Neutrophil (primary cell): ENCODE measurements at regions not wholly inside any gene's neighbourhood (a gene's known extent, or its start where the extent isn't known, plus 50 kb on each side); places are given as distances from the start of the nearest gene placed in this dataset.

Experiments
- H3K27ac ChIP-seq: fragments of 200-600 bp; sonication (generic); 2 replicates; pipeline ENCODE4 v1.5.1; 2016; ENCODE audit warnings: mild to moderate bottlenecking, moderate library complexity
- H3K27me3 ChIP-seq: fragments of 200-600 bp; sonication (generic); 2 replicates; pipeline ENCODE4 v1.6.0; 2016; ENCODE audit warnings: mild to moderate bottlenecking
- H3K36me3 ChIP-seq: fragments of 200-600 bp; sonication (generic); 2 replicates; pipeline ENCODE4 v1.5.1; 2017
- H3K4me1 ChIP-seq, 2 experiments: fragments of 200-600 bp in 1 of 2; sonication (generic) in 1 of 2; 1 replicate in 1 of 2; 2 replicates in 1 of 2; pipeline versions ENCODE4 v1.5.1 to v1.6.1; 2013 to 2016; ENCODE audit warnings: low read depth in 1 of 2, low read length in 1 of 2, mild to moderate bottlenecking in 1 of 2, moderate library complexity in 1 of 2; ENCODE audit not compliant: control insufficient read depth in 1 of 2, insufficient read depth in 1 of 2
- H3K4me3 ChIP-seq, 2 experiments: fragments of 200-600 bp in 1 of 2; sonication (generic) in 1 of 2; 1 replicate in 1 of 2; 2 replicates in 1 of 2; pipeline ENCODE4 v1.5.1; 2013 to 2016; ENCODE audit warnings: low read depth in 1 of 2, low read length in 1 of 2, mild to moderate bottlenecking in 1 of 2, moderate library complexity in 1 of 2
- H3K9me3 ChIP-seq: fragments of 200-600 bp; sonication (generic); 2 replicates; pipeline ENCODE4 v1.5.1; 2016
- TF ChIP-seq, protein P1 (sequence below): fragments of 200-600 bp; sonication (generic); IDR thresholded peaks from 2 replicates; pipeline ENCODE4 v1.5.1; 2016; ENCODE audit warnings: antibody characterized with exemption

DNA sequence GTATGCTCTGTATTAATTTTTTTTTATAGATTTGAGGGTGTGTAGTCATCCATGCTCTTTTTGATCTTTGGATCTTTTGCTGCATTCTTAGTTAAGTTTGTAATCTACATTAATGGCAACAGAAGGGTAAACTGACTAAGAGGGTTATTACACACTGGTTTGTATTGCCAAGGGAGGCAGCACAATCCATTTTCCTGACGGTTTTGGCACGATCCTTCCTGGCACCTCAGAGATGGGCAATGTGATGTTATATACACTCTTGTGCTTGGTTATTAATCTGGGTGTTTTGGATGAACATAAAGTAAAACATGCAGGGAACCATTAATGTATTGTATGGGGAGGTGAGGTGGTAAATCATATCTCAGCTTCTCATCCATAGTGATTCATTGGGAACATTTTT is 98.8 kb upstream of the SLC38A2 start:
- H3K9me3 ChIP-seq, result no peaks in the 10 kb centered on the region
- H3K27me3 ChIP-seq, result no peaks in the 10 kb centered on the region
- H3K4me1 ChIP-seq, result peaks cover 14 to 21% of the 10 kb centered on the region in 2 experiments
- H3K4me3 ChIP-seq, result no peak overlapping the region
- no peak overlapping the region for H3K27ac ChIP-seq
- TF ChIP-seq, protein P1, sequence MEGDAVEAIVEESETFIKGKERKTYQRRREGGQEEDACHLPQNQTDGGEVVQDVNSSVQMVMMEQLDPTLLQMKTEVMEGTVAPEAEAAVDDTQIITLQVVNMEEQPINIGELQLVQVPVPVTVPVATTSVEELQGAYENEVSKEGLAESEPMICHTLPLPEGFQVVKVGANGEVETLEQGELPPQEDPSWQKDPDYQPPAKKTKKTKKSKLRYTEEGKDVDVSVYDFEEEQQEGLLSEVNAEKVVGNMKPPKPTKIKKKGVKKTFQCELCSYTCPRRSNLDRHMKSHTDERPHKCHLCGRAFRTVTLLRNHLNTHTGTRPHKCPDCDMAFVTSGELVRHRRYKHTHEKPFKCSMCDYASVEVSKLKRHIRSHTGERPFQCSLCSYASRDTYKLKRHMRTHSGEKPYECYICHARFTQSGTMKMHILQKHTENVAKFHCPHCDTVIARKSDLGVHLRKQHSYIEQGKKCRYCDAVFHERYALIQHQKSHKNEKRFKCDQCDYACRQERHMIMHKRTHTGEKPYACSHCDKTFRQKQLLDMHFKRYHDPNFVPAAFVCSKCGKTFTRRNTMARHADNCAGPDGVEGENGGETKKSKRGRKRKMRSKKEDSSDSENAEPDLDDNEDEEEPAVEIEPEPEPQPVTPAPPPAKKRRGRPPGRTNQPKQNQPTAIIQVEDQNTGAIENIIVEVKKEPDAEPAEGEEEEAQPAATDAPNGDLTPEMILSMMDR, result no peak
- H3K36me3 ChIP-seq, result no peaks in the 10 kb centered on the region

DNA sequence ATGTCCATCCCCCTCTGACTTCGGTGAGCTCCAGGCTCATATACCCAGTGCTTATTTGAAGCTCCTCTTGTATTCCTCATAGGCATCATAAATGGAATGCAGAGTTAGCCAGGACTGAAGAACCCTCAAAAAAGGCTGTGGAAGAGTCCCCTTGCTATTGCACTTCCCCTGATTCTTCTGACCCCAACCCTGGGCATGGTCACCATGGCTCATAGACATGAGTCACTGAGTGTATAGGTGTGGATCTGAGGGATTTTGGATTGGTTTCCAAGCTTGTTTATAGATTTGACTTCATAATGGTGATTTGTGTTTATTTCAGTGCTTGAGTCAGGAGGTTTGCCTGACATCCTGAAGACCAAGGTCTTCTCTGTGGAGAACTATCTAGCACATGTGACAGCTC is 98.4 kb upstream of the SLC38A2 start:
- Histone ChIP-seq H3K9me3 (no peaks in the 10 kb centered on the region), H3K4me1 (peaks cover 14 to 22% of the 10 kb centered on the region in 2 experiments)

DNA sequence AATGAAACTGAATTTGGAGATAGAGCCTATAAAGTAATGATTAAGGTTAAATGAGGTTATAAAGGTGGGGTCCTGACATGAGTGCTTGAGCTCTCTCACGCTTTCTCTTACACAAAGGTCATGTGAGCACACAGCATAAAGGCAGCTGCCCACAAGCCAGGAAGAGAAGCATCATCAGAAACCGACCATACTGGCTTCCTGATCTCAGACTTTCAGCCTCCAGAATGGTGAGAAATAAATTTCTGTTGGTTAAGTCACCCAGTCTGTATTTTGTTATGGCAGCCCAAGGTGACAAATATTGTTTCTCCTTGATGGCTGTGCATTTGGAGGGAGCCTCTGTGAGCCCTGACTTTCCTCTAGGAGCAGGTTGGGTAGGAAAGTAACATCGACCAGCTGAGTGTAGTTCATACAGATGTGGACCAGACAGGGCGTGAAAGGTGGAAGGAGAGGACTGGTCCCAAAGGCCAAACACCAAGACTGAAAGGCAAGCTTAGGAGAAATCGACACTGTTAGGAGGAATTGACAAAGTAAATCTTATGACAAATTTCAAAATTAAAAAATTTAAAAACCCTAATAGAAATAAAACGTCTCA is 97.6 kb upstream of the SLC38A2 start:
- TF ChIP-seq, protein P1, result no peak
- Histone ChIP-seq H3K4me1 (peaks cover 17 to 26% of the 10 kb centered on the region in 2 experiments), H3K27me3 (no peaks in the 10 kb centered on the region), H3K36me3 (no peaks in the 10 kb centered on the region), H3K27ac (no peak overlapping the region), H3K9me3 (no peaks in the 10 kb centered on the region), H3K4me3 (no peak overlapping the region)

More for the DNA sequence above, 98.4 kb upstream of the SLC38A2 start:
- TF ChIP-seq, protein P1, result no peak
- Histone ChIP-seq H3K27me3 (no peaks in the 10 kb centered on the region), H3K36me3 (no peaks in the 10 kb centered on the region), H3K27ac (no peak overlapping the region), H3K4me3 (no peak overlapping the region)

DNA sequence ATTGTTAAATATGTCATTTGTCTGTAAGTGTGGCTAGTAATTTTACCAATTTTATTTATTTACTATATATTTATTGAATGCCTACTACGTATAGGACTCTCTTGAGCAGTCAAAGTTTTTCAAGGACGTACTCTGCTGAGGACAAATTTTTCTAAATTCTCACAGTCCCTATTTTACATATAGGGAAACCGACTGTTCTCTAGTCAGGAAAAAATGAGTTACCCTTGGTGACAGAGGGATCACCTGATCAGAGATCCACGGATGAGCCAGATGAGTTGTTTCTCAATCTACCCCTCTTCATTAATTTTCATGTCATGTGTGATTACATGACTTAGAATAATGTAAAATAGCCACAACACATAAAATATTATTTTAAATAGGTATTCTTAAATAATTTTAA is 96.2 kb upstream of the SLC38A2 start:
- no peaks in the 10 kb centered on the region for H3K36me3 ChIP-seq
- H3K27me3 ChIP-seq, result no peaks in the 10 kb centered on the region
- TF ChIP-seq, protein P1, result no peak
- no peaks in the 10 kb centered on the region for H3K9me3 ChIP-seq
- H3K27ac ChIP-seq, result no peak overlapping the region
- no peak overlapping the region for H3K4me3 ChIP-seq
- peaks cover 11 to 22% of the 10 kb centered on the region in 2 experiments for H3K4me1 ChIP-seq

DNA sequence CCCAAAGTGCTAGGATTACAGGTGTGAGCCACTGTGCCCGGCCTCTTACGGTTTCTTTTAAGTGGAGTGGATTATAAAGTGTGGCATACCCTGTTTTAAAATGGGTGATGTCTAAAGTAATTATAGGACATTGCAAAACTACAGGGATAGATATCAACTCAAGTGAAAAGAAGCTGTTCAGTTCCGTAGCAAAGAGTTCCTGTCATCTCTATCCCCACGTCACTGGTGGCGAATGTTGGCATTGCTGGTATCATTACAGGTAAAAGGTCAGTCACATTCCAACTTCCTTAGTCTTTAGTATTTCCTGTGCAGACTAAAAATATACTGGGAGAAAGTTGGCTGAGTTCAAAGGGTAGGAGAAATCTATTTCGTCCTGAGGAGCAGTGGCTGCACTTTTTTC is 95.6 kb upstream of the SLC38A2 start:
- Histone ChIP-seq H3K4me3 (no peak overlapping the region), H3K4me1 (peaks cover 5 to 15% of the 10 kb centered on the region in 2 experiments)
- TF ChIP-seq, protein P1, result no peak

More for the DNA sequence above, 95.6 kb upstream of the SLC38A2 start:
- Histone ChIP-seq H3K9me3 (no peaks in the 10 kb centered on the region), H3K27me3 (no peaks in the 10 kb centered on the region), H3K36me3 (no peaks in the 10 kb centered on the region), H3K27ac (no peak overlapping the region)
